Prostate gland (tissue), 2 donors: ENCODE measurements at regions not wholly inside any gene's neighbourhood (a gene's known extent, or its start where the extent isn't known, plus 50 kb on each side); places are given as distances from the start of the nearest gene placed in this dataset.

ENCODE experiments used
- POLR2AphosphoS5 ChIP-seq: sonication (generic); formaldehyde crosslinking; IDR thresholded peaks from one replicate; pipeline ENCODE4 v1.6.1; 2017; ENCODE audit warnings: antibody characterized with exemption
- TF ChIP-seq, protein P1 (sequence below), 4 experiments: fragments of 200-600 bp in 2 of 4; fragments of 450-650 bp in 2 of 4; sonication (generic) in 2 of 4; IDR thresholded peaks; 1 replicate in 3 of 4; 2 replicates in 1 of 4; pipeline ENCODE4 v1.5.1; 2016 to 2019; ENCODE audit warnings: antibody characterized with exemption in 4 of 4, mild to moderate bottlenecking in 2 of 4, moderate library complexity in 2 of 4

DNA sequence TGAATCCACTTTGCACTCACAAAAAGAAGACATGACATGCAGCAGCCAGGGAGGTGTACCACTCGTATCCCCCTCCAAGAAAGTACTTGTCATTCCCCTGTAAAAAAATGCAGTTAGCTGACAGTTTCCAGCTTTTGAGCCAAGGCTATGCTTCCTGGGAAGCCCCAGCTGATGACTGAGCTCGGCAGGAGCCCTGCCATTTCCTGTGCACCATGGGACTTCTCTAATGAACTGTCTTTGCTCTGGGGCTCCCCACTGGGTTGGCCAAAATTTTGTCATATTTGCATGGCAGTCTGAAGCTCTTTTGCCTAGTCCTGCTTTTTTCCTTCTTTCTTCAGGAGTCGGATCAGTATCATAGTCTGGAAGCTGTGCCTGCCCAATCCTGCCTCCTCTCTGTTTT lies 104.5 kb upstream of the MAOA start:
- TF ChIP-seq, protein P1, sequence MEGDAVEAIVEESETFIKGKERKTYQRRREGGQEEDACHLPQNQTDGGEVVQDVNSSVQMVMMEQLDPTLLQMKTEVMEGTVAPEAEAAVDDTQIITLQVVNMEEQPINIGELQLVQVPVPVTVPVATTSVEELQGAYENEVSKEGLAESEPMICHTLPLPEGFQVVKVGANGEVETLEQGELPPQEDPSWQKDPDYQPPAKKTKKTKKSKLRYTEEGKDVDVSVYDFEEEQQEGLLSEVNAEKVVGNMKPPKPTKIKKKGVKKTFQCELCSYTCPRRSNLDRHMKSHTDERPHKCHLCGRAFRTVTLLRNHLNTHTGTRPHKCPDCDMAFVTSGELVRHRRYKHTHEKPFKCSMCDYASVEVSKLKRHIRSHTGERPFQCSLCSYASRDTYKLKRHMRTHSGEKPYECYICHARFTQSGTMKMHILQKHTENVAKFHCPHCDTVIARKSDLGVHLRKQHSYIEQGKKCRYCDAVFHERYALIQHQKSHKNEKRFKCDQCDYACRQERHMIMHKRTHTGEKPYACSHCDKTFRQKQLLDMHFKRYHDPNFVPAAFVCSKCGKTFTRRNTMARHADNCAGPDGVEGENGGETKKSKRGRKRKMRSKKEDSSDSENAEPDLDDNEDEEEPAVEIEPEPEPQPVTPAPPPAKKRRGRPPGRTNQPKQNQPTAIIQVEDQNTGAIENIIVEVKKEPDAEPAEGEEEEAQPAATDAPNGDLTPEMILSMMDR (IDR thresholded peaks at IDR 0.05) = no peak
- TF ChIP-seq POLR2AphosphoS5 = no peak
